ENCODE measurements at regions not wholly inside any gene's neighbourhood (a gene's known extent, or its start where the extent isn't known, plus 50 kb on each side); places are given as distances from the start of the nearest gene placed in this dataset.

DNA sequence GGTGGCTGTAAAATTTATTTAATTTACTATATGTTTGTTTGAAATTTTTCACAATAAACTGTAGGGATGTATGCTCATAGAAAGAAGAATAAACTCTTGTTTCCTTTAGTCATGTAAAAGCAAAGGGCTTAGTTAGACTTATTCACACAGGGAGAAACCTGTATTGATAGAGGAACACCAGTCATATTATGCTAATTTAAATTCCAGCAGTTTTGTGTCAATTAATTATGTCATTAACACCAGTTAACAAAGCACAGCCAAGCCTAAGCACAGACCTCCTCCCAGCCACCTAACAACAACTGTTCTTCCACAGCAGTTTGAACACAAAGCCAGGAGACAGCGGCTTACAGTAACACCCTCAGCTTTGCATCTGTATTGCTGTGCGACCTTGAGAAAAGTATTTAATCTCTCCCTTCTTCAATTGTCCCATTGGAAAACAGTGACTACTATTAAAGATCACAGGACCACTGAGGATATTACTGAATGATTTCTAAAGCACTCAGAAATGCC is 260.8 kb upstream of the RRP15 start:
- Mint-ChIP-seq H3K4me3 (no peak overlapping the region), H3K36me3 (ENCODE audit: low read depth) (no peaks in the 10 kb centered on the region), H3K9me3 (peaks cover 26% of the 10 kb centered on the region), H3K27ac (no peak overlapping the region), H3K27me3 (ENCODE audit: insufficient read depth) (no peaks in the 10 kb centered on the region), H3K4me1 (no peaks in the 10 kb centered on the region)
- WGBS, 2 experiments (ENCODE audit: insufficient coverage in 1 of 2, insufficient read length in 1 of 2): 59 to 60% methylated on average over 1 to 2 of the region's 2 CpGs
- no peak overlapping the region for H3K27ac ChIP-seq (ENCODE audit: low read depth, low read length)
- H3K9ac ChIP-seq (ENCODE audit: extremely low read depth, low read length, poor library complexity, severe bottlenecking): no peak overlapping the region
- no peaks in the 10 kb centered on the region for H3K4me1 ChIP-seq (ENCODE audit: control insufficient read depth, insufficient read depth, low read length)
- no peak overlapping the region for H3K4me3 ChIP-seq (ENCODE audit: low read length)
- H3K27me3 ChIP-seq (ENCODE audit: control insufficient read depth, insufficient read depth, low read length, poor library complexity, severe bottlenecking): no peaks in the 10 kb centered on the region
- H3K36me3 ChIP-seq (ENCODE audit: control insufficient read depth, insufficient read depth, low read length): no peaks in the 10 kb centered on the region
- peaks cover 10% of the 10 kb centered on the region for H3K9me3 ChIP-seq (ENCODE audit: control insufficient read depth, low read length)
- DNase-seq: no peak
- TF ChIP-seq, protein P1, sequence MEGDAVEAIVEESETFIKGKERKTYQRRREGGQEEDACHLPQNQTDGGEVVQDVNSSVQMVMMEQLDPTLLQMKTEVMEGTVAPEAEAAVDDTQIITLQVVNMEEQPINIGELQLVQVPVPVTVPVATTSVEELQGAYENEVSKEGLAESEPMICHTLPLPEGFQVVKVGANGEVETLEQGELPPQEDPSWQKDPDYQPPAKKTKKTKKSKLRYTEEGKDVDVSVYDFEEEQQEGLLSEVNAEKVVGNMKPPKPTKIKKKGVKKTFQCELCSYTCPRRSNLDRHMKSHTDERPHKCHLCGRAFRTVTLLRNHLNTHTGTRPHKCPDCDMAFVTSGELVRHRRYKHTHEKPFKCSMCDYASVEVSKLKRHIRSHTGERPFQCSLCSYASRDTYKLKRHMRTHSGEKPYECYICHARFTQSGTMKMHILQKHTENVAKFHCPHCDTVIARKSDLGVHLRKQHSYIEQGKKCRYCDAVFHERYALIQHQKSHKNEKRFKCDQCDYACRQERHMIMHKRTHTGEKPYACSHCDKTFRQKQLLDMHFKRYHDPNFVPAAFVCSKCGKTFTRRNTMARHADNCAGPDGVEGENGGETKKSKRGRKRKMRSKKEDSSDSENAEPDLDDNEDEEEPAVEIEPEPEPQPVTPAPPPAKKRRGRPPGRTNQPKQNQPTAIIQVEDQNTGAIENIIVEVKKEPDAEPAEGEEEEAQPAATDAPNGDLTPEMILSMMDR (conservative IDR thresholded peaks at IDR 0.05): no peak

DNA sequence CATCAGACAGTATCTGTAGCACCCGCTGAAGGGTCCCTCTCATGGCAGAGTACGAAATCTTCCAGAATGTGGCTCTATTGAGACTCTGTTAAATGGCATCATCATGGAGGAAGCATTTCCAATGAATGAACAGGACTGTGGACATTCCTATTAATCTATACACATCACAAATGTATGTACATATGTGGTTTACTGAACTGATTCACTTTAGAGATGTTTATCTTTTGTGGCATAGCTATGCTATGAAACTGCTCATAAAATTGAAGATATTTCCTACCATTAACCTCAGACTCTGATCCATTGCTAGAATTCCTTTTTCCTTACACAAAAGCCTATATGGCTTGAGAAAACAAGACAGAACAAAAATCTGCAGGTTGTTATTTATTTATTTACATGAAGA is 259.6 kb upstream of the RRP15 start:
- H3K36me3 Mint-ChIP-seq (ENCODE audit: low read depth): no peaks in the 10 kb centered on the region
- Histone ChIP-seq H3K4me1 (ENCODE audit: control insufficient read depth, insufficient read depth, low read length) (no peaks in the 10 kb centered on the region), H3K27ac (ENCODE audit: low read depth, low read length) (no peak overlapping the region), H3K4me3 (ENCODE audit: low read length) (no peak overlapping the region), H3K9ac (ENCODE audit: extremely low read depth, low read length, poor library complexity, severe bottlenecking) (no peak overlapping the region), H3K9me3 (ENCODE audit: control insufficient read depth, low read length) (peaks cover 7% of the 10 kb centered on the region), H3K27me3 (ENCODE audit: control insufficient read depth, insufficient read depth, low read length, poor library complexity, severe bottlenecking) (no peaks in the 10 kb centered on the region), H3K36me3 (ENCODE audit: control insufficient read depth, insufficient read depth, low read length) (no peaks in the 10 kb centered on the region)
- no peaks in the 10 kb centered on the region for H3K4me1 Mint-ChIP-seq
- TF ChIP-seq, protein P1 (conservative IDR thresholded peaks at IDR 0.05): no peak
- H3K4me3 Mint-ChIP-seq: no peak overlapping the region
- peaks cover 16% of the 10 kb centered on the region for H3K9me3 Mint-ChIP-seq
- no peaks in the 10 kb centered on the region for H3K27me3 Mint-ChIP-seq (ENCODE audit: insufficient read depth)
- no peak overlapping the region for H3K27ac Mint-ChIP-seq
- WGBS, 2 experiments (ENCODE audit: insufficient coverage in 1 of 2, insufficient read length in 1 of 2): 89 to 100% methylated on average over 2 of the region's 2 CpGs
- DNase-seq: no peak

DNA sequence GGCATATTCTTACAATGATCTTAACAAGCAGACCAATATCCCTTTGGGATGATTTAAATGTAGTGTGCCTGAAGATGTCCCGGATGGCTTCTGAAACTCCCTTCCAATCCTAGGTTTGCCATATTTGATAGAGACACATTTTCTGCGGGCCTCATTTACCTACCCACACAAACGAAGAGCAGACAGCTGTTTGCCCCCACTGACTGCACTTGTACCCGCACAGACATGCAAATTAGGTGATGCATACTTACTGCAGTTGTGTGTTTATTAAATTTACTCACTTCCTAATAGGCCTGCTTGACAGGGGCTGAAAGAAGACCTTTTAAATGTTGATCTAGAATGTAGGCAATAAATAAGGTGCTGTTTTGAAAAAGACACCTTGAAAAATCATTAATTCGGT is 257.9 kb upstream of the RRP15 start:
- Mint-ChIP-seq H3K36me3 (ENCODE audit: low read depth) (no peaks in the 10 kb centered on the region), H3K9me3 (peaks cover 5% of the 10 kb centered on the region), H3K27ac (no peak overlapping the region), H3K4me1 (peaks cover 16% of the 10 kb centered on the region), H3K4me3 (no peak overlapping the region), H3K27me3 (ENCODE audit: insufficient read depth) (no peaks in the 10 kb centered on the region)
- Histone ChIP-seq H3K4me3 (ENCODE audit: low read length) (no peak overlapping the region), H3K9ac (ENCODE audit: extremely low read depth, low read length, poor library complexity, severe bottlenecking) (no peak overlapping the region), H3K4me1 (ENCODE audit: control insufficient read depth, insufficient read depth, low read length) (peaks cover 4% of the 10 kb centered on the region), H3K27me3 (ENCODE audit: control insufficient read depth, insufficient read depth, low read length, poor library complexity, severe bottlenecking) (no peaks in the 10 kb centered on the region), H3K27ac (ENCODE audit: low read depth, low read length) (no peak overlapping the region), H3K36me3 (ENCODE audit: control insufficient read depth, insufficient read depth, low read length) (no peaks in the 10 kb centered on the region), H3K9me3 (ENCODE audit: control insufficient read depth, low read length) (no peaks in the 10 kb centered on the region)
- WGBS, 2 experiments (ENCODE audit: insufficient coverage in 1 of 2, insufficient read length in 1 of 2): 91% methylated on average over 5 of the region's 5 CpGs; no CpG with 5 or more reads in 1 of the 2 experiments
- no peak for DNase-seq
- TF ChIP-seq, protein P1 (conservative IDR thresholded peaks at IDR 0.05): no peak

All from endodermal cell (in vitro differentiated cells).